ENCODE measurements at regions not wholly inside any gene's neighbourhood (a gene's known extent, or its start where the extent isn't known, plus 50 kb on each side); places are given as distances from the start of the nearest gene placed in this dataset.

- no peak for TF ChIP-seq CTCF (IDR thresholded peaks at IDR 0.05)
- no peak for TF ChIP-seq POLR2AphosphoS5 (IDR thresholded peaks at IDR 0.05)
- TF ChIP-seq EP300 (IDR thresholded peaks at IDR 0.05; ENCODE audit: low read depth): no peak
- no peak for TF ChIP-seq POLR2A (IDR thresholded peaks at IDR 0.05)
Measured at GRCh38 chr5:3104429-3105060, 353.1 kb upstream of the IRX2 start.

Measured in transverse colon (tissue), 4 donors.